ENCODE measurements at regions not wholly inside any gene's neighbourhood (a gene's known extent, or its start where the extent isn't known, plus 50 kb on each side); places are given as distances from the start of the nearest gene placed in this dataset.

- FAIRE-seq (peak; percentile 61), DNase-seq (ENCODE audit: insufficient read length) (no peak)
- TF ChIP-seq TAF1 (IDR thresholded peaks at IDR 0.05; ENCODE audit: borderline replicate concordance, low read depth, low read length) (no peak), POLR2AphosphoS5 (IDR thresholded peaks at IDR 0.05; ENCODE audit: low read depth, low read length) (no peak), POLR2A (IDR thresholded peaks at IDR 0.05; ENCODE audit: low read depth, low read length) (no peak)
These were observed 307.8 kb upstream of the PROK2 start for GRCh38 chr3:72092778-72093177.

GRCh38 chr3:72088486-72089025 is 303.6 kb upstream of the PROK2 start:
- TF ChIP-seq TAF1 (IDR thresholded peaks at IDR 0.05; ENCODE audit: borderline replicate concordance, low read depth, low read length): no peak
- no peak for TF ChIP-seq POLR2A (IDR thresholded peaks at IDR 0.05; ENCODE audit: low read depth, low read length)
- TF ChIP-seq POLR2AphosphoS5 (IDR thresholded peaks at IDR 0.05; ENCODE audit: low read depth, low read length): no peak
- DNase-seq (ENCODE audit: insufficient read length) (no peak), FAIRE-seq (no peak)

- no peak for DNase-seq (ENCODE audit: insufficient read length)
- FAIRE-seq: no peak
- TF ChIP-seq POLR2A (IDR thresholded peaks at IDR 0.05; ENCODE audit: low read depth, low read length) (no peak), TAF1 (IDR thresholded peaks at IDR 0.05; ENCODE audit: borderline replicate concordance, low read depth, low read length) (no peak), POLR2AphosphoS5 (IDR thresholded peaks at IDR 0.05; ENCODE audit: low read depth, low read length) (no peak)
These were observed 302.5 kb upstream of the PROK2 start for GRCh38 chr3:72087420-72087819.

- FAIRE-seq (no peak), DNase-seq (ENCODE audit: insufficient read length) (no peak)
- TF ChIP-seq POLR2AphosphoS5 (IDR thresholded peaks at IDR 0.05; ENCODE audit: low read depth, low read length): no peak
- TF ChIP-seq TAF1 (IDR thresholded peaks at IDR 0.05; ENCODE audit: borderline replicate concordance, low read depth, low read length): no peak
- TF ChIP-seq POLR2A (IDR thresholded peaks at IDR 0.05; ENCODE audit: low read depth, low read length): no peak
These were observed 301.8 kb upstream of the PROK2 start for GRCh38 chr3:72086743-72087087.

GRCh38 chr3:72086042-72086742 is 301.2 kb upstream of the PROK2 start:
- no peak for FAIRE-seq
- TF ChIP-seq POLR2AphosphoS5 (IDR thresholded peaks at IDR 0.05; ENCODE audit: low read depth, low read length): no peak
- TF ChIP-seq TAF1 (IDR thresholded peaks at IDR 0.05; ENCODE audit: borderline replicate concordance, low read depth, low read length): no peak
- TF ChIP-seq POLR2A (IDR thresholded peaks at IDR 0.05; ENCODE audit: low read depth, low read length): no peak
- no peak for DNase-seq (ENCODE audit: insufficient read length)

GRCh38 chr3:72085036-72085435 is 300.1 kb upstream of the PROK2 start:
- FAIRE-seq: no peak
- TF ChIP-seq POLR2A (IDR thresholded peaks at IDR 0.05; ENCODE audit: low read depth, low read length): no peak
- TF ChIP-seq TAF1 (IDR thresholded peaks at IDR 0.05; ENCODE audit: borderline replicate concordance, low read depth, low read length): no peak
- no peak for TF ChIP-seq POLR2AphosphoS5 (IDR thresholded peaks at IDR 0.05; ENCODE audit: low read depth, low read length)
- no peak for DNase-seq (ENCODE audit: insufficient read length)

- TF ChIP-seq TAF1 (IDR thresholded peaks at IDR 0.05; ENCODE audit: borderline replicate concordance, low read depth, low read length): no peak
- TF ChIP-seq POLR2AphosphoS5 (IDR thresholded peaks at IDR 0.05; ENCODE audit: low read depth, low read length): no peak
- no peak for TF ChIP-seq POLR2A (IDR thresholded peaks at IDR 0.05; ENCODE audit: low read depth, low read length)
- DNase-seq (ENCODE audit: insufficient read length) (no peak), FAIRE-seq (no peak)
These were observed 298.0 kb upstream of the PROK2 start for GRCh38 chr3:72082776-72083462.

GRCh38 chr3:72082186-72082715 is 297.3 kb upstream of the PROK2 start:
- no peak for TF ChIP-seq POLR2A (IDR thresholded peaks at IDR 0.05; ENCODE audit: low read depth, low read length)
- TF ChIP-seq POLR2AphosphoS5 (IDR thresholded peaks at IDR 0.05; ENCODE audit: low read depth, low read length): no peak
- TF ChIP-seq TAF1 (IDR thresholded peaks at IDR 0.05; ENCODE audit: borderline replicate concordance, low read depth, low read length): no peak
- peak; percentile 37 for DNase-seq (ENCODE audit: insufficient read length)
- peak; percentile 91 for FAIRE-seq

GRCh38 chr3:72081471-72082185 is 296.7 kb upstream of the PROK2 start:
- DNase-seq (ENCODE audit: insufficient read length) (no peak), FAIRE-seq (no peak)
- TF ChIP-seq TAF1 (IDR thresholded peaks at IDR 0.05; ENCODE audit: borderline replicate concordance, low read depth, low read length) (no peak), POLR2A (IDR thresholded peaks at IDR 0.05; ENCODE audit: low read depth, low read length) (no peak), POLR2AphosphoS5 (IDR thresholded peaks at IDR 0.05; ENCODE audit: low read depth, low read length) (no peak)

- no peak for DNase-seq (ENCODE audit: insufficient read length)
- peak; percentile 62 for FAIRE-seq
- TF ChIP-seq POLR2AphosphoS5 (IDR thresholded peaks at IDR 0.05; ENCODE audit: low read depth, low read length) (no peak), TAF1 (IDR thresholded peaks at IDR 0.05; ENCODE audit: borderline replicate concordance, low read depth, low read length) (no peak), POLR2A (IDR thresholded peaks at IDR 0.05; ENCODE audit: low read depth, low read length) (no peak)
These were observed 295.9 kb upstream of the PROK2 start for GRCh38 chr3:72080800-72081199.

GRCh38 chr3:72080095-72080494 is 295.1 kb upstream of the PROK2 start:
- peak; percentile 88 for FAIRE-seq
- TF ChIP-seq POLR2A (IDR thresholded peaks at IDR 0.05; ENCODE audit: low read depth, low read length): no peak
- TF ChIP-seq TAF1 (IDR thresholded peaks at IDR 0.05; ENCODE audit: borderline replicate concordance, low read depth, low read length): no peak
- TF ChIP-seq POLR2AphosphoS5 (IDR thresholded peaks at IDR 0.05; ENCODE audit: low read depth, low read length): no peak
- DNase-seq (ENCODE audit: insufficient read length): no peak
